ELR (cell line): ENCODE measurements at regions not wholly inside any gene's neighbourhood (a gene's known extent, or its start where the extent isn't known, plus 50 kb on each side); places are given as distances from the start of the nearest gene placed in this dataset.
A peak's percentile ranks its signal among the peaks of the same experiment; 100 is the strongest.
"Not testable (repeated sequence)": the region's sequence is repeated elsewhere in the genome, so short reads cannot be mapped to it uniquely, and the experiment has no call there.

Experiments used
- DNase-seq: peaks from one replicate; pipeline ENCODE4 v3.0.0-alpha.2; 2015; ENCODE audit warnings: low read depth

GRCh38 chr14:83912032-83912642 is 1617.8 kb upstream of the FLRT2 start:
- DNase-seq = no peak

GRCh38 chr14:83913476-83913875 is 1616.5 kb upstream of the FLRT2 start:
- DNase-seq = no peak

- no peak for DNase-seq
Measured at GRCh38 chr14:83918546-83918945, 1611.4 kb upstream of the FLRT2 start.

- not testable (repeated sequence) for DNase-seq
Measured at GRCh38 chr14:83919675-83920074, 1610.3 kb upstream of the FLRT2 start.

- DNase-seq = no peak
Measured at GRCh38 chr14:83923842-83924241, 1606.1 kb upstream of the FLRT2 start.

- no peak for DNase-seq
Measured at GRCh38 chr14:83924259-83924658, 1605.7 kb upstream of the FLRT2 start.

- no peak for DNase-seq
Measured at GRCh38 chr14:83940253-83940652, 1589.7 kb upstream of the FLRT2 start.

GRCh38 chr14:83958359-83958758 is 1571.6 kb upstream of the FLRT2 start:
- no peak for DNase-seq

GRCh38 chr14:83960832-83961512 is 1569.0 kb upstream of the FLRT2 start:
- no peak for DNase-seq

- no peak for DNase-seq
Measured at GRCh38 chr14:83969998-83970397, 1559.9 kb upstream of the FLRT2 start.

GRCh38 chr14:83972631-83973030 is 1557.3 kb upstream of the FLRT2 start:
- DNase-seq = no peak

- DNase-seq = no peak
Measured at GRCh38 chr14:83974647-83975163, 1555.2 kb upstream of the FLRT2 start.

GRCh38 chr14:83975435-83975834 is 1554.5 kb upstream of the FLRT2 start:
- DNase-seq = no peak

GRCh38 chr14:83975841-83976770 is 1553.8 kb upstream of the FLRT2 start:
- no peak for DNase-seq

- DNase-seq = no peak
Measured at GRCh38 chr14:83977583-83977982, 1552.4 kb upstream of the FLRT2 start.

GRCh38 chr14:83981676-83982258 is 1548.2 kb upstream of the FLRT2 start:
- DNase-seq = not testable (repeated sequence)

- no peak for DNase-seq
Measured at GRCh38 chr14:83988275-83988674, 1541.7 kb upstream of the FLRT2 start.

- DNase-seq = no peak
Measured at GRCh38 chr14:83991666-83992065, 1538.3 kb upstream of the FLRT2 start.

GRCh38 chr14:83992857-83993256 is 1537.1 kb upstream of the FLRT2 start:
- DNase-seq = peak; percentile 10

- no peak for DNase-seq
Measured at GRCh38 chr14:83993545-83993944, 1536.4 kb upstream of the FLRT2 start.

- peak; percentile 32 for DNase-seq
Measured at GRCh38 chr14:83994020-83994419, 1535.9 kb upstream of the FLRT2 start.

GRCh38 chr14:84001023-84001422 is 1528.9 kb upstream of the FLRT2 start:
- DNase-seq = no peak
